Liver (tissue), 7 donors: ENCODE measurements at regions not wholly inside any gene's neighbourhood (a gene's known extent, or its start where the extent isn't known, plus 50 kb on each side); places are given as distances from the start of the nearest gene placed in this dataset.

Experiments
- DNase-seq: peaks from one replicate; pipeline ENCODE4 v3.0.0-alpha.2; 2017; ENCODE audit warnings: low spot score
- H3K27ac ChIP-seq, 2 donors: one replicate each; pipeline ENCODE4 v1.7.0; 2013; ENCODE audit warnings: inconsistent platforms in 2 of 2, low read length in 2 of 2, control low read depth in 1 of 2, low read depth in 1 of 2, mild to moderate bottlenecking in 1 of 2
- H3K27me3 ChIP-seq, 4 donors: one replicate each; pipeline versions ENCODE4 v1.6.1 to v1.7.0; 2013; ENCODE audit warnings: low read length in 3 of 4, inconsistent platforms in 1 of 4, mild to moderate bottlenecking in 1 of 4, moderate library complexity in 1 of 4; ENCODE audit not compliant: control insufficient read depth in 4 of 4, insufficient read depth in 4 of 4
- H3K36me3 ChIP-seq, 4 donors: one replicate each; pipeline versions ENCODE4 v1.6.1 to v1.7.0; 2013; ENCODE audit warnings: low read length in 3 of 4, mild to moderate bottlenecking in 3 of 4, low read depth in 1 of 4, moderate library complexity in 1 of 4; ENCODE audit not compliant: control insufficient read depth in 4 of 4, insufficient read depth in 3 of 4
- H3K4me1 ChIP-seq, 4 donors: one replicate each; pipeline versions ENCODE4 v1.6.1 to v1.7.0; 2013; ENCODE audit warnings: low read length in 3 of 4, mild to moderate bottlenecking in 3 of 4, moderate library complexity in 1 of 4; ENCODE audit not compliant: control insufficient read depth in 4 of 4, insufficient read depth in 4 of 4
- H3K4me3 ChIP-seq, 3 donors: one replicate each; pipeline versions ENCODE4 v1.6.1 to v1.7.0; 2013; ENCODE audit warnings: low read length in 3 of 3, control low read depth in 1 of 3, low read depth in 1 of 3, mild to moderate bottlenecking in 1 of 3
- H3K9ac ChIP-seq, 2 donors: one replicate each; pipeline ENCODE4 v1.7.0; 2013; ENCODE audit warnings: low read length in 2 of 2, mild to moderate bottlenecking in 2 of 2, moderate library complexity in 2 of 2, control low read depth in 1 of 2, low read depth in 1 of 2
- H3K9me3 ChIP-seq, 4 donors: one replicate each; pipeline versions ENCODE4 v1.6.1 to v1.7.0; 2013; ENCODE audit warnings: low read length in 3 of 4; ENCODE audit not compliant: control insufficient read depth in 4 of 4
- ATF3 ChIP-seq: IDR thresholded peaks from 2 replicates; pipeline ENCODE4 v1.6.1; 2016; ENCODE audit warnings: antibody characterized with exemption
- EGR1 ChIP-seq, 2 donors: IDR thresholded peaks; 2 replicates each; pipeline ENCODE4 v1.6.1; 2016 to 2018; ENCODE audit warnings: antibody characterized with exemption in 2 of 2, low read depth in 2 of 2
- FOXA2 ChIP-seq: IDR thresholded peaks from 2 replicates; pipeline ENCODE4 v1.6.1; 2016; ENCODE audit warnings: antibody characterized with exemption
- HNF4G ChIP-seq: IDR thresholded peaks from 2 replicates; pipeline ENCODE4 v1.6.1; 2016; ENCODE audit warnings: antibody characterized with exemption
- JUND ChIP-seq, 2 donors: IDR thresholded peaks; 2 replicates each; pipeline ENCODE4 v1.6.1; 2016; ENCODE audit warnings: antibody characterized with exemption in 2 of 2
- MAX ChIP-seq: IDR thresholded peaks from 2 replicates; pipeline ENCODE4 v1.6.1; 2016; ENCODE audit warnings: antibody characterized with exemption
- NR2F2 ChIP-seq: IDR thresholded peaks from 2 replicates; pipeline ENCODE4 v1.6.1; 2016; ENCODE audit warnings: antibody characterized with exemption
- RAD21 ChIP-seq, 2 donors: IDR thresholded peaks; 2 replicates each; pipeline ENCODE4 v1.6.1; 2016; ENCODE audit warnings: antibody characterized with exemption in 2 of 2, mild to moderate bottlenecking in 2 of 2
- REST ChIP-seq: IDR thresholded peaks from 2 replicates; pipeline ENCODE4 v1.6.1; 2016; ENCODE audit warnings: antibody characterized with exemption, mild to moderate bottlenecking
- RXRA ChIP-seq, 2 donors: IDR thresholded peaks; 2 replicates each; pipeline ENCODE4 v1.6.1; 2017 to 2018; ENCODE audit warnings: antibody characterized with exemption in 2 of 2, mild to moderate bottlenecking in 1 of 2
- TAF1 ChIP-seq: conservative IDR thresholded peaks from 2 replicates; pipeline ENCODE4 v1.6.1; 2016; ENCODE audit warnings: antibody characterized with exemption, mild to moderate bottlenecking
- YY1 ChIP-seq: IDR thresholded peaks from 2 replicates; pipeline ENCODE4 v1.6.1; 2016; ENCODE audit warnings: antibody characterized with exemption, mild to moderate bottlenecking
- WGBS: extraction: QIAGEN DNeasy Blood & Tissue Kit; methylation state at CpG from one replicate; pipeline ENCODE4 v1.1.7; 2013; 5-methylcytosine and 5-hydroxymethylcytosine counted together
- donor health status: healthy.
- donor health status: healthy.
- donor health status: healthy.
- donor health status: healthy.

- no peak for TF ChIP-seq REST
Observed at GRCh38 chr14:83566567-83566966, 1963.4 kb upstream of the FLRT2 start (continued).

GRCh38 chr14:83568141-83568540 lies 1961.8 kb upstream of the FLRT2 start:
- Histone ChIP-seq H3K4me3 (no peak overlapping the region), H3K27ac (no peak overlapping the region), H3K27me3 (no peaks in the 10 kb centered on the region), H3K9me3 (no peaks in the 10 kb centered on the region), H3K4me1 (no peaks in the 10 kb centered on the region), H3K36me3 (no peaks in the 10 kb centered on the region), H3K9ac (no peak overlapping the region)
- WGBS: 53% methylated on average over 1 of the region's 1 CpG
- no peak for DNase-seq
- TF ChIP-seq FOXA2 (no peak), NR2F2 (no peak), RXRA (IDR thresholded peaks at IDR 0.05) (no peak), JUND (IDR thresholded peaks at IDR 0.05) (no peak), RAD21 (IDR thresholded peaks at IDR 0.05) (no peak), ATF3 (no peak), REST (no peak), MAX (no peak), YY1 (no peak), HNF4G (no peak), TAF1 (no peak)

GRCh38 chr14:83575301-83575700 lies 1954.6 kb upstream of the FLRT2 start:
- Histone ChIP-seq H3K9me3 (no peaks in the 10 kb centered on the region), H3K4me3 (no peak overlapping the region), H3K9ac (no peak overlapping the region), H3K27me3 (no peaks in the 10 kb centered on the region), H3K27ac (no peak overlapping the region), H3K4me1 (no peaks in the 10 kb centered on the region), H3K36me3 (no peaks in the 10 kb centered on the region)
- TF ChIP-seq JUND (IDR thresholded peaks at IDR 0.05) (no peak), EGR1 (IDR thresholded peaks at IDR 0.05; ENCODE audit: low read depth in 2 of 2) (no peak), RXRA (IDR thresholded peaks at IDR 0.05) (no peak)
- 69% methylated on average over 1 of the region's 1 CpG for WGBS
- DNase-seq: no peak
